HCT116 (cell line): ENCODE measurements at regions not wholly inside any gene's neighbourhood (a gene's known extent, or its start where the extent isn't known, plus 50 kb on each side); places are given as distances from the start of the nearest gene placed in this dataset.

Source experiments
- ATAC-seq: fragments of 200-7000 bp; cut with Tn5 transposase; 2 replicates; pipeline ENCODE4 v1.9.1; 2020; ENCODE audit warnings: mild to moderate bottlenecking, moderate library complexity
- BruUV-seq: library from RNA; stranded (reverse); fragments of 400-500 nt; replicated peaks from 2 replicates; lab custom pipeline; 2021; lab: Mats Ljungman, UMichigan
- CTCF ChIA-PET: fragments of 300-600 bp; sonication (Branson Sonifier 250); formaldehyde crosslinking; loops from one replicate; lab custom pipeline; 2021; ENCODE audit warnings: antibody characterized with exemption; lab: Charles Lee
- POLR2A ChIA-PET: fragments of 300-600, 350-600 bp; sonication (Branson Sonifier 250); formaldehyde crosslinking; loops from one replicate; lab custom pipeline; 2021; ENCODE audit warnings: antibody characterized with exemption; lab: Charles Lee
- RAD21 ChIA-PET, 2 experiments: fragments of 300-600 bp; sonication (Branson Sonifier 250); formaldehyde crosslinking; loops; one replicate each; lab custom pipeline; 2023; ENCODE audit warnings: low total read pairs in 2 of 2; ENCODE audit not compliant: uncharacterized antibody in 2 of 2, unreplicated experiment in 2 of 2, low non-redundant PET in 1 of 2; lab: Charles Lee
- DNase-seq: peaks from one replicate; pipeline ENCODE4 v3.0.0-alpha.2; 2010; ENCODE audit warnings: low read depth, low spot score
- H2AFZ ChIP-seq: fragments of 200-600 bp; shearing (Covaris generic), sonication (generic); 2 replicates; pipeline ENCODE4 v1.6.1; 2017; ENCODE audit warnings: low read depth, mixed run types, mixed read lengths, antibody characterized with exemption, low read length; ENCODE audit not compliant: poor library complexity, severe bottlenecking
- H3K27ac ChIP-seq: 2 replicates; pipeline ENCODE4 v1.5.1; 2012; ENCODE audit warnings: low read depth, low read length
- H3K27me3 ChIP-seq: fragments of 200-600 bp; sonication (generic); 2 replicates; pipeline ENCODE4 v1.6.1; 2016; ENCODE audit warnings: mixed run types, low read length, mixed read lengths; ENCODE audit not compliant: insufficient read depth
- H3K36me3 ChIP-seq, 2 experiments: fragments of 200-500 bp in 1 of 2; fragments of 200-600 bp in 1 of 2; sonication (Bioruptor generic) in 1 of 2; sonication (generic) in 1 of 2; 2 replicates each; pipeline versions ENCODE4 v1.5.1 to v1.6.1; 2014 to 2016; ENCODE audit warnings: low read length in 2 of 2, inconsistent platforms in 1 of 2, mixed read lengths in 1 of 2, mixed run types in 1 of 2; ENCODE audit not compliant: insufficient read depth in 2 of 2, control insufficient read depth in 1 of 2
- H3K4me1 ChIP-seq, 2 experiments: fragments of 200-600 bp in 1 of 2; sonication (generic) in 1 of 2; 2 replicates each; pipeline versions ENCODE4 v1.5.1 to v1.6.1; 2012 to 2017; ENCODE audit warnings: low read length in 2 of 2, inconsistent platforms in 1 of 2, mild to moderate bottlenecking in 1 of 2, mixed read lengths in 1 of 2, mixed run types in 1 of 2, moderate library complexity in 1 of 2; ENCODE audit not compliant: insufficient read depth in 2 of 2, control insufficient read depth in 1 of 2
- H3K4me2 ChIP-seq: fragments of 200-600 bp; sonication (generic); 2 replicates; pipeline ENCODE4 v1.6.1; 2017; ENCODE audit warnings: mixed run types, low read length, mixed read lengths
- H3K4me3 ChIP-seq, 2 experiments: fragments of 200-600 bp in 1 of 2; sonication (generic) in 1 of 2; replicated peaks in 1 of 2; 2 replicates each; pipeline ENCODE4 v1.5.1; 2011 to 2016; ENCODE audit warnings: low read length in 2 of 2, control low read depth in 1 of 2, low read depth in 1 of 2, mild to moderate bottlenecking in 1 of 2, mixed read lengths in 1 of 2, mixed run types in 1 of 2
- H3K79me2 ChIP-seq: fragments of 200-600 bp; sonication (generic); 2 replicates; pipeline ENCODE4 v1.6.1; 2017; ENCODE audit warnings: mild to moderate bottlenecking, mixed run types, low read length, moderate library complexity, mixed read lengths; ENCODE audit not compliant: insufficient read depth
- H3K9ac ChIP-seq: fragments of 200-600 bp; sonication (generic); 2 replicates; pipeline ENCODE4 v1.6.1; 2016; ENCODE audit warnings: low read length, mixed read lengths
- H3K9me2 ChIP-seq: fragments of 200-600 bp; sonication (generic), shearing (Covaris generic); 2 replicates; pipeline ENCODE4 v1.6.1; 2017; ENCODE audit warnings: mixed run types, mild to moderate bottlenecking, moderate library complexity; ENCODE audit not compliant: insufficient read depth
- H3K9me3 ChIP-seq, 2 experiments: fragments of 200-500 bp in 1 of 2; fragments of 200-600 bp in 1 of 2; sonication (Bioruptor generic) in 1 of 2; sonication (generic) in 1 of 2; 2 replicates each; pipeline ENCODE4 v1.6.1; 2014 to 2017; ENCODE audit warnings: low read length in 2 of 2, mixed read lengths in 2 of 2, inconsistent platforms in 1 of 2, low read depth in 1 of 2, mild to moderate bottlenecking in 1 of 2, mixed run types in 1 of 2, moderate library complexity in 1 of 2; ENCODE audit not compliant: control insufficient read depth in 1 of 2, insufficient read depth in 1 of 2
- H4K20me1 ChIP-seq: fragments of 200-600 bp; sonication (generic), shearing (Covaris generic); 2 replicates; pipeline ENCODE4 v1.6.1; 2017; ENCODE audit warnings: mixed run types, mild to moderate bottlenecking, moderate library complexity; ENCODE audit not compliant: insufficient read depth
- CBX3 ChIP-seq: IDR thresholded peaks from 2 replicates; pipeline ENCODE4 v1.6.1; 2012; ENCODE audit warnings: low read depth
- CEBPB ChIP-seq: IDR thresholded peaks from 2 replicates; pipeline ENCODE4 v1.6.1; 2012; ENCODE audit warnings: low read depth
- EGR1 ChIP-seq: IDR thresholded peaks from 2 replicates; pipeline ENCODE4 v1.6.1; 2012; ENCODE audit warnings: low read depth
- EZH2 ChIP-seq: fragments of 200-600 bp; sonication (generic); IDR thresholded peaks from 2 replicates; pipeline ENCODE4 v1.6.1; 2017; ENCODE audit warnings: antibody characterized with exemption, mixed run types
- EZH2phosphoT487 ChIP-seq: fragments of 200-600 bp; IDR thresholded peaks from 2 replicates; pipeline ENCODE4 v1.6.1; 2018; ENCODE audit warnings: antibody characterized with exemption, borderline replicate concordance
- FOSL1 ChIP-seq: IDR thresholded peaks from 2 replicates; pipeline ENCODE4 v1.6.1; 2012; ENCODE audit warnings: low read depth
- POLR2A ChIP-seq: IDR thresholded peaks from 2 replicates; pipeline ENCODE4 v1.7.0; 2011; ENCODE audit warnings: borderline replicate concordance; ENCODE audit not compliant: insufficient read depth, insufficient read length; ENCODE audit errors: extremely low read depth
- POLR2AphosphoS5 ChIP-seq: IDR thresholded peaks from 2 replicates; pipeline ENCODE4 v1.6.1; 2011; ENCODE audit warnings: mild to moderate bottlenecking, low read depth, low read length, moderate library complexity
- RAD21 ChIP-seq: IDR thresholded peaks from 2 replicates; pipeline ENCODE4 v1.6.1; 2012; ENCODE audit warnings: low read depth, mild to moderate bottlenecking
- SIN3A ChIP-seq: IDR thresholded peaks from 2 replicates; pipeline ENCODE4 v1.6.1; 2012; ENCODE audit warnings: low read depth
- SP1 ChIP-seq: IDR thresholded peaks from 2 replicates; pipeline ENCODE4 v1.6.1; 2012; ENCODE audit warnings: low read depth
- SRF ChIP-seq: IDR thresholded peaks from 2 replicates; pipeline ENCODE4 v1.6.1; 2012; ENCODE audit warnings: low read depth
- YY1 ChIP-seq: IDR thresholded peaks from 2 replicates; pipeline ENCODE4 v1.6.1; 2011; ENCODE audit warnings: low read length, low read depth, moderate library complexity, mild to moderate bottlenecking; ENCODE audit not compliant: insufficient replicate concordance; ENCODE audit errors: extremely low read depth
- ZFX ChIP-seq: fragments of 450-650 bp; IDR thresholded peaks from 2 replicates; pipeline ENCODE4 v1.6.1; 2017
- intact Hi-C: fragments of 100-400 bp; cut with micrococcal nuclease; formaldehyde crosslinking; loops from 2 replicates; pipeline ENCODE4 v1.10.0; 2022
- TF ChIP-seq, protein P1 (sequence below): IDR thresholded peaks from 2 replicates; pipeline ENCODE4 v1.6.1; 2012; ENCODE audit warnings: low read depth
- TF ChIP-seq, protein P2 (sequence below), 3 experiments: fragments of 200-600 bp in 1 of 3; sonication (generic) in 1 of 3; IDR thresholded peaks in 2 of 3; conservative IDR thresholded peaks in 1 of 3; 2 replicates each; pipeline ENCODE4 v1.5.1; 2012 to 2017; ENCODE audit warnings: low read depth in 2 of 3, low read length in 2 of 3, antibody characterized with exemption in 1 of 3, borderline replicate concordance in 1 of 3, control low read depth in 1 of 3, mild to moderate bottlenecking in 1 of 3, mixed read lengths in 1 of 3, mixed run types in 1 of 3, moderate library complexity in 1 of 3; ENCODE audit not compliant: insufficient read depth in 1 of 3

DNA sequence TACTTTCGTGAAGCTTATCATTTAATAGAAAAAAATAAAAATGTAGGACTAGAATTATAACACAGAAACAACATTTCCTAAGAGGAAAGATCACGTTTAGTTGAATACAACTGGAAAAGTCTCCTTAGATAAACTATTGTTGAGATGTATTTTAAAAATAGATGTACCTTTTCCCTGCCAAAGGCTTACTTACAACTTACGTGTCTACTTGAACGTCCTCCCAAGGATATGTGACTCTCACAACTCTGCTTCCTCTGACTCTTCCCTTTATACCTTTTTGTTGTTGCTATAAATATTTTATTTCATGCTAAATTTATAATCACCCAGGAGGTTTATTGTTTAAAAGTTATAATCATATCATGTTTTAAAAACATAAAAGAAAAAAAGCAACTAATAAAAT is 908.0 kb upstream of the ROBO1 start:
- intact Hi-C loops, result no loop called here
- BruUV-seq, result no TSS peak
- no peaks in the 10 kb centered on the region for H3K4me1 ChIP-seq
- no peak overlapping the region for H2AFZ ChIP-seq
- H3K9ac ChIP-seq, result no peak overlapping the region
- no peaks in the 10 kb centered on the region for H3K36me3 ChIP-seq
- no peak overlapping the region for H3K4me2 ChIP-seq
- H3K27ac ChIP-seq, result no peak overlapping the region
- POLR2A ChIA-PET, result no interaction called here
- TF ChIP-seq EGR1 (no peak), CBX3 (no peak), EZH2phosphoT487 (no peak), CEBPB (no peak), POLR2A (no peak), POLR2AphosphoS5 (no peak), EZH2 (no peak), SIN3A (no peak), YY1 (no peak), ZFX (no peak), RAD21 (no peak), SP1 (no peak), FOSL1 (no peak), SRF (no peak)
- TF ChIP-seq, protein P1, sequence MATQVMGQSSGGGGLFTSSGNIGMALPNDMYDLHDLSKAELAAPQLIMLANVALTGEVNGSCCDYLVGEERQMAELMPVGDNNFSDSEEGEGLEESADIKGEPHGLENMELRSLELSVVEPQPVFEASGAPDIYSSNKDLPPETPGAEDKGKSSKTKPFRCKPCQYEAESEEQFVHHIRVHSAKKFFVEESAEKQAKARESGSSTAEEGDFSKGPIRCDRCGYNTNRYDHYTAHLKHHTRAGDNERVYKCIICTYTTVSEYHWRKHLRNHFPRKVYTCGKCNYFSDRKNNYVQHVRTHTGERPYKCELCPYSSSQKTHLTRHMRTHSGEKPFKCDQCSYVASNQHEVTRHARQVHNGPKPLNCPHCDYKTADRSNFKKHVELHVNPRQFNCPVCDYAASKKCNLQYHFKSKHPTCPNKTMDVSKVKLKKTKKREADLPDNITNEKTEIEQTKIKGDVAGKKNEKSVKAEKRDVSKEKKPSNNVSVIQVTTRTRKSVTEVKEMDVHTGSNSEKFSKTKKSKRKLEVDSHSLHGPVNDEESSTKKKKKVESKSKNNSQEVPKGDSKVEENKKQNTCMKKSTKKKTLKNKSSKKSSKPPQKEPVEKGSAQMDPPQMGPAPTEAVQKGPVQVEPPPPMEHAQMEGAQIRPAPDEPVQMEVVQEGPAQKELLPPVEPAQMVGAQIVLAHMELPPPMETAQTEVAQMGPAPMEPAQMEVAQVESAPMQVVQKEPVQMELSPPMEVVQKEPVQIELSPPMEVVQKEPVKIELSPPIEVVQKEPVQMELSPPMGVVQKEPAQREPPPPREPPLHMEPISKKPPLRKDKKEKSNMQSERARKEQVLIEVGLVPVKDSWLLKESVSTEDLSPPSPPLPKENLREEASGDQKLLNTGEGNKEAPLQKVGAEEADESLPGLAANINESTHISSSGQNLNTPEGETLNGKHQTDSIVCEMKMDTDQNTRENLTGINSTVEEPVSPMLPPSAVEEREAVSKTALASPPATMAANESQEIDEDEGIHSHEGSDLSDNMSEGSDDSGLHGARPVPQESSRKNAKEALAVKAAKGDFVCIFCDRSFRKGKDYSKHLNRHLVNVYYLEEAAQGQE, result no peak
- TF ChIP-seq, protein P2, sequence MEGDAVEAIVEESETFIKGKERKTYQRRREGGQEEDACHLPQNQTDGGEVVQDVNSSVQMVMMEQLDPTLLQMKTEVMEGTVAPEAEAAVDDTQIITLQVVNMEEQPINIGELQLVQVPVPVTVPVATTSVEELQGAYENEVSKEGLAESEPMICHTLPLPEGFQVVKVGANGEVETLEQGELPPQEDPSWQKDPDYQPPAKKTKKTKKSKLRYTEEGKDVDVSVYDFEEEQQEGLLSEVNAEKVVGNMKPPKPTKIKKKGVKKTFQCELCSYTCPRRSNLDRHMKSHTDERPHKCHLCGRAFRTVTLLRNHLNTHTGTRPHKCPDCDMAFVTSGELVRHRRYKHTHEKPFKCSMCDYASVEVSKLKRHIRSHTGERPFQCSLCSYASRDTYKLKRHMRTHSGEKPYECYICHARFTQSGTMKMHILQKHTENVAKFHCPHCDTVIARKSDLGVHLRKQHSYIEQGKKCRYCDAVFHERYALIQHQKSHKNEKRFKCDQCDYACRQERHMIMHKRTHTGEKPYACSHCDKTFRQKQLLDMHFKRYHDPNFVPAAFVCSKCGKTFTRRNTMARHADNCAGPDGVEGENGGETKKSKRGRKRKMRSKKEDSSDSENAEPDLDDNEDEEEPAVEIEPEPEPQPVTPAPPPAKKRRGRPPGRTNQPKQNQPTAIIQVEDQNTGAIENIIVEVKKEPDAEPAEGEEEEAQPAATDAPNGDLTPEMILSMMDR (IDR thresholded peaks at IDR 0.05 in 2 of 3, conservative IDR thresholded peaks at IDR 0.05 in 1 of 3; ENCODE audit: borderline replicate concordance in 1 of 3, insufficient read depth in 1 of 3, low read depth in 2 of 3, low read length in 2 of 3), result no peak
- H3K9me2 ChIP-seq, result no peaks in the 10 kb centered on the region
- H3K27me3 ChIP-seq, result no peaks in the 10 kb centered on the region
- no peaks in the 10 kb centered on the region for H3K79me2 ChIP-seq
- DNase-seq (no peak), ATAC-seq (no peak)
- peaks cover 9 to 18% of the 10 kb centered on the region in 2 experiments; a peak in 2 of 4 replicates for H3K9me3 ChIP-seq
- CTCF ChIA-PET, result no interaction called here
- H3K4me3 ChIP-seq, result no peak overlapping the region
- no peaks in the 10 kb centered on the region for H4K20me1 ChIP-seq
- RAD21 ChIA-PET, result no interaction called here
